Islet precursor cell (in vitro differentiated cells): ENCODE measurements at regions not wholly inside any gene's neighbourhood (a gene's known extent, or its start where the extent isn't known, plus 50 kb on each side); places are given as distances from the start of the nearest gene placed in this dataset.
"Not testable (repeated sequence)": the region's sequence is repeated elsewhere in the genome, so short reads cannot be mapped to it uniquely, and the experiment has no call there.

Experiments used
- DNase-seq: peaks from one replicate; pipeline ENCODE4 v3.0.0-alpha.2; 2018

- DNase-seq = not testable (repeated sequence)
Measured at GRCh38 chr20:5452286-5452685, 135.5 kb upstream of the PROKR2 start.

DNA sequence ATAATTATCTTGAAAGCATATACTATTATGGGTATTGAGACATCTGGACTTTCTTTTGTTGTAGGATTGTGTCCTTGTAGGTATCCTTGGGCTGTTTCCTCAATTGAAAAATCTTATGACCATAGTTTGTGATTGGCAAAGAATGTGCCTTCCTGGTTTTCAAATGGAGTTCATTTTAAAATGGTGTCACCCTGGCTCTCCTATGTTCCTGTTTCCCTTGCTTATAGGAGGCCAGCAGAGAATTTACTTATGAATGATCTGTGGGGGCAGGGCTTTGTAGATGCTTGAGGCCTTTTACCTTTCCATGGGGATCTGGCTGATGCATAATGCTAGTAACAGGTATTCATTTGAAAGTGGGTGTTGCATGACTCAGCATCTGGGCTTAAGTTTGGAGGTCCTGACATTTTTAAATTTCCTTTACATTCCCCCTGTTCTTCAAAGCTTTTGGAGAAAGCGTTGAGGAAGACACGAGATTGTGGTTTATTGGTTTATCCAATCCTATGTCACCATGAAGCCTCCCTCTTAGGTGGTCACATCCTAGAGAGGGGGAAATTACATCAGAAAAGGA, 135.0 kb upstream of the PROKR2 start:
- DNase-seq = no peak

GRCh38 chr20:5448449-5449118, 131.8 kb upstream of the PROKR2 start:
- DNase-seq = peak; percentile 76

GRCh38 chr20:5447188-5447587, 130.4 kb upstream of the PROKR2 start:
- DNase-seq = no peak

DNA sequence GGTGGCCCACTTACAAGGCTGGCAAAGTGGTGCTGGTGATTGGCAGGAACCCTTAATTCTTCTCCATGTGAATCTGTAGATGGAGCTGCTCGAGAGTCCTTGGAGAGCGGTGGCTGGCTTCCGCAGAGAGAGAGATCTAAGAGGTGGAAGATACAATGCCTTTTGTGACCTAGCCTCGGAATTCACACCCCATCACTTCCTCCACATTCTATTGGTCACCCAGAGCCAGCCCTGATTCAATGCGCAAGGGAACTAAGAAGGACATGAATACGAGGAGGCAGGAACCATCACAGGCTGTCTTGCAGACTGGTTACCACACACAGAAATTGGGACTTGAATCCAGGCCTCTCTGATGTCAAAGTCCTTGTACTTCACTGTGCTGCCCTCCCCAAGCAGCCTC, 128.9 kb upstream of the PROKR2 start:
- DNase-seq = no peak

- no peak for DNase-seq
Measured at GRCh38 chr20:5442101-5442500, 125.3 kb upstream of the PROKR2 start.

DNA sequence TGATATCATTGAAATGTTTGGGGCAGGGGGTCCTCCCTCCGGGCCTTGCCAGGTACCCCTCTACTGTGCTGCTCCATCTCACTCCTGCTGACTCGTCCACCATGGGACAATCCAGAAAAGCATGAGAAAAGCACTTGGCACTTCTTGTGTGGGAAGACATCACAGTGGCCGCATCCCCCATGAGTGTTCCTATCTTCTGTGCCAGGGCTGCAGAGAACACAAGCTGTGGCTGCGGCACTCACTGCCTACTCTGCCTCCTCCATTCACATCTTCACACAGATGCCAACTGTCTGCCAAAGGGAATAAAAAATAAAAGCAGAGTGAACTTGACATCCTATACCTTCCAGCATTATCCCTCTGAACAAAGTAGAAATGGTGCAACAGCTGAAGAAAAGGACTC, 117.4 kb upstream of the PROKR2 start:
- DNase-seq = no peak

DNA sequence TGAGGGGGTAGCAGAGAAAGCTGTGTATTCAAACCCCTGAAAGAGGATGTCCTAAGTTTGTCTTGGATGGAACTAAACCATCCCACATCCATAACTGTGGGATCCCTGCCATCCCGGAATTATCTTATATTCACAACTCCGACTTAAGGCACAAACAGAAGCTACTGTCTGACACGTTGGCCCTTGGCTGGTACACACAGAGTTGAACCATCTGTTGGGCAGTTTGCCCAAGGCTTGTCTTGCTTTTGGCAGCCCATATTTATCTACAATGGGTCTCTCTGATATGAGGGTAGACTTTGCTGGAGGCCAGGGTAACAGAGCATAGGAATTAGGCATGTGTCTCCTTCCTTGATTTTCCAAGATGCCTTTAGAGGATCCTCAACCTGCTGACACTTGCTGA, 116.6 kb upstream of the PROKR2 start:
- DNase-seq = no peak

- no peak for DNase-seq
Measured at GRCh38 chr20:5432030-5432429, 115.3 kb upstream of the PROKR2 start.

GRCh38 chr20:5430670-5431069, 113.9 kb upstream of the PROKR2 start:
- no peak for DNase-seq

GRCh38 chr20:5426026-5426425, 109.3 kb upstream of the PROKR2 start:
- DNase-seq = no peak

DNA sequence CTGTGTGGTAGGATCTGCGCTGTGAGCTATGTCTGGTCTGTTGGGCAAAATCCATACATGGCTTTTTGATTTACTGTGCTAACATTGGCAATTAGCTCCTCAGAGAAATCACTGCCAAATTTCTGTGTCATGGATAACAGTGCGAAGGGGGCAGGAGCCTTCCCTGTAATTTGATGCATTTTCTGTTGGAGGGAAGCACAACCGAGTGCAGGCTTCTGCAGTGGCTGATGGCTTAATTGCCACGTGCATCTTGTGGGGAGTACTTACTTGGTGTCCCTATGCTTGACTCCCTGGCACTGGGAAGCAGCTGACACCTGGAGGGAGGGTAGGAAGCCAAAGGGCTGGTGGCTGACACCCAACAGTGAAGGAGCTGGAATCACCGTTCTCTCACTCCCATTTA, 99.3 kb upstream of the PROKR2 start:
- DNase-seq = no peak

GRCh38 chr20:5413394-5413793, 96.6 kb upstream of the PROKR2 start:
- DNase-seq = no peak

DNA sequence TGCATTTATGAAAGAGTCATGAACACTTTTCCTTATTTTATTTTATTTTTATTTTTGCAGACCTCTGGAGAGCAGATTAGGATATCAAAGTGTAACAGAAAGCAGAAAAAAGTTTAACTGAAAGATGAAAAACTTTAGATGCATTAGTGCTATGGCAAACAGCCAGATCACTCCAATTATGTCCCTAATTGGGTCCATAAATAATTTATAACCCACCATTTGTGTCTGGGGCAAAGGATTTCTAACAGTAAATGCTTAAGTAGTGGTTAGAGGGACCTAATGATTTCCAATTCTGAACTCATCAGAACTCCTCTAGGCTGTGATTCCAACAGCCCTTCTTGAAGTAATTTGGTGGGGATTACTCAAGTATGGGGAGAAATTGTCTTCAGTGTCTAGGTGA, 93.7 kb upstream of the PROKR2 start:
- DNase-seq = no peak

- DNase-seq = peak; percentile 72
Measured at GRCh38 chr20:5402903-5403531, 86.3 kb upstream of the PROKR2 start.

GRCh38 chr20:5401277-5401875, 84.6 kb upstream of the PROKR2 start:
- no peak for DNase-seq

- no peak for DNase-seq
Measured at GRCh38 chr20:5400164-5400762, 83.5 kb upstream of the PROKR2 start.

DNA sequence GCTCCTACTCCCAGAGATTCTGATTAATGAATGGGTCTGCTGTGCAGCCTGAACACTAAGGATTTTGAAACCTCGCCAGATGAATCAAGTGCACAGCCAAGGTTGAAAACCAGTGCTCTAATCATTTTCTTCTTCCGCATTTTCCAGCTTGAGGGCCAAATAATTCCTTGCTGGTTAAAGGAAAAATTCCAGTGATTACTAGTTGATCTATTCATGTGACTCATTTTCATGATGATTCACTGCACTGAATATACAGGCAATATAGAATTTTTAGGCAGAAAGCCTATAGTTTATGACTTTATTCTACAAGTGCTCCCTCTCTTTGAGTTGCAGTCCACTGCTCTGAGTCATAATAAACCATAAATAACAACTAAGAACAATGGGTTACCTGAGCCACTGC, 80.6 kb upstream of the PROKR2 start:
- DNase-seq = no peak

- DNase-seq = no peak
Measured at GRCh38 chr20:5395932-5396727, 79.4 kb upstream of the PROKR2 start.

DNA sequence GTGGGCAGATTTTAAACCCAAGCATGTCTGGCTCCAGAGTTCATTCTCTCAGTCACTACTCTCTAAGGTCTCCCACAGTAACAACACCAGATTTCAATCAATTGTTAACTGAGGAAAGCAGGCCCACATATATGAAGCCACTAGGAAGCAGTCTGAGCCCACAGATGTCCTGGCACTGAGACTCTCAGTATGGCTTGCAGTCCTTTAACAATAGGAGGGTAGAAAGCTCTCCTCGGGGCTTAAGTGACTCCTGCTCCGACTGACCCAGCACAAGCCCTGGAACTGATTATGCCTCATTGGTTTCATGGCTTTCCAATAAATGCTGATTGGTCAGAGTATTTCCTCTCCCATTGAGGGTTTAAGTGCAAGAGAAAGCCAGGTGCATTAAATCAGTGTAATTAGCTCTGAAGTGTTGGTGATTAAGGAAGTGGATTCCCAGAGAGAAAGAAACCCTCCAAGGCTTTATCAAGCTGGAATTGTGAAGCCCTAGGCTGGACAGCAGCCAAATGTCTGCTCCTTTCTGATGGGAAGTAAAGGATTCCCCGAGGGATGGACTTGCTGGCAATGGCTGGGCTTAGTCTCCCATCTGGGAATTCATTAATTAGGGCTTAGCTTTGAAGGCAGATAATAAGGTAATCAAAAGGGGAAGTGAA, 76.6 kb upstream of the PROKR2 start:
- no peak for DNase-seq

DNA sequence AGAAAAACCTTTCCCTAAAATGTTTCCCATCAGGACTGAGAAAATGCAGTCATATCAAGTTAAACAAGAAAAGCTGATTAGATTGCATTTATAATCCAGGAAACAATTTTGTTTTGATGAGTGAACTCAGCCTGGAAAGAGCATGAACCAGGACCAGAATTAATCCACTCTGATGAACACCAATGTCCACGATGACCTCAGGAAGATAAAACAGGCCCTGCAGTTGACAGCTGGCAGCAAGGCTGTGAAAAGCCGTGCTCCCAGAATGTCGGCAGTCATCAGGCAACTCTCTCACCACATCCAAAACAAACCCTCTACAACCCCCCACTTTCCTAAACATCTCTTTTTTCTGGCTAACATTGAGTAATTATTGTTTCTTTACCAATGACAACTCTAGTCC, 74.0 kb upstream of the PROKR2 start:
- DNase-seq = no peak

- not testable (repeated sequence) for DNase-seq
Measured at GRCh38 chr20:5386846-5387245, 70.1 kb upstream of the PROKR2 start.
